RWPE2 (cell line): ENCODE measurements at regions not wholly inside any gene's neighbourhood (a gene's known extent, or its start where the extent isn't known, plus 50 kb on each side); places are given as distances from the start of the nearest gene placed in this dataset.

Experiments used
- ATAC-seq: fragments of 200-7000 bp; cut with Tn5 transposase; 3 replicates; pipeline ENCODE4 v1.9.1; 2021; ENCODE audit warnings: low read depth
- DNase-seq: peaks from one replicate; pipeline ENCODE4 v3.0.0-alpha.2; 2020; ENCODE audit warnings: low spot score
- H3K27ac ChIP-seq: fragments of 450-650 bp; 2 replicates; pipeline ENCODE4 v1.5.1; 2017; ENCODE audit warnings: mild to moderate bottlenecking; ENCODE audit not compliant: poor library complexity, severe bottlenecking
- H3K27me3 ChIP-seq: fragments of 250-450 bp; sonication (Bioruptor Pico); 2 replicates; pipeline ENCODE4 v1.5.1; 2021; ENCODE audit warnings: mild to moderate bottlenecking, moderate library complexity; ENCODE audit not compliant: insufficient read depth, poor library complexity, severe bottlenecking
- H3K36me3 ChIP-seq: fragments of 250-450 bp; sonication (Bioruptor Pico); 2 replicates; pipeline ENCODE4 v1.5.1; 2020; ENCODE audit warnings: low read depth, mild to moderate bottlenecking, moderate library complexity
- H3K4me1 ChIP-seq: fragments of 250-450 bp; sonication (Bioruptor Pico); 2 replicates; pipeline ENCODE4 v1.5.1; 2021; ENCODE audit warnings: mild to moderate bottlenecking, moderate library complexity; ENCODE audit not compliant: insufficient read depth, poor library complexity, severe bottlenecking
- H3K4me3 ChIP-seq: fragments of 250-450 bp; sonication (Bioruptor Pico); 2 replicates; pipeline ENCODE4 v1.5.1; 2021; ENCODE audit warnings: mild to moderate bottlenecking, moderate library complexity; ENCODE audit not compliant: severe bottlenecking
- H3K9me3 ChIP-seq: fragments of 250-450 bp; sonication (Bioruptor Pico); 2 replicates; pipeline ENCODE4 v1.5.1; 2021; ENCODE audit warnings: mild to moderate bottlenecking, moderate library complexity; ENCODE audit not compliant: severe bottlenecking
- TF ChIP-seq, protein P1 (sequence below): fragments of 450-650 bp; IDR thresholded peaks from one replicate; pipeline ENCODE4 v1.5.1; 2017; ENCODE audit warnings: mild to moderate bottlenecking, moderate library complexity; ENCODE audit not compliant: poor library complexity, severe bottlenecking

DNA sequence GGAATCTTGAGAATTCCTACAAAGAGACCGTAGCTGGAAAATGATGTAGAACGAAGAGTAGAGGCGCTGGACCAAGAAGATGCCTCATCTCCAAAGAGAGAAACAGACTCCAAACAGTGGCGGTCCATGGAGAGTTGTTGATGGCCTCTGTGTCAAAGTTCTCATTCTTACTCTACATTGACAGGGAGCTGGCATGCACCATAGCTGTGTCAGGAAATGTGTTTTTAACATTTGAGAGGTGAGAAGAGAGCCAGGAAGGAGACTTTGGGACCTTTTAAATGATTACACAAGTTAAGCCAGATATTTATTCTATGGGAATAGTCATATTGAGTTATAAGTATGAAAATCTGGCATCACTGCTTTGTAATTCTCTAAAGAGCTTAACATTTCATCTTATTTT, 61.5 kb upstream of the FERD3L start:
- Histone ChIP-seq H3K9me3 (no peaks in the 10 kb centered on the region), H3K4me1 (no peaks in the 10 kb centered on the region), H3K27me3 (no peaks in the 10 kb centered on the region), H3K36me3 (no peaks in the 10 kb centered on the region), H3K4me3 (no peak overlapping the region), H3K27ac (no peak overlapping the region)
- TF ChIP-seq, protein P1, sequence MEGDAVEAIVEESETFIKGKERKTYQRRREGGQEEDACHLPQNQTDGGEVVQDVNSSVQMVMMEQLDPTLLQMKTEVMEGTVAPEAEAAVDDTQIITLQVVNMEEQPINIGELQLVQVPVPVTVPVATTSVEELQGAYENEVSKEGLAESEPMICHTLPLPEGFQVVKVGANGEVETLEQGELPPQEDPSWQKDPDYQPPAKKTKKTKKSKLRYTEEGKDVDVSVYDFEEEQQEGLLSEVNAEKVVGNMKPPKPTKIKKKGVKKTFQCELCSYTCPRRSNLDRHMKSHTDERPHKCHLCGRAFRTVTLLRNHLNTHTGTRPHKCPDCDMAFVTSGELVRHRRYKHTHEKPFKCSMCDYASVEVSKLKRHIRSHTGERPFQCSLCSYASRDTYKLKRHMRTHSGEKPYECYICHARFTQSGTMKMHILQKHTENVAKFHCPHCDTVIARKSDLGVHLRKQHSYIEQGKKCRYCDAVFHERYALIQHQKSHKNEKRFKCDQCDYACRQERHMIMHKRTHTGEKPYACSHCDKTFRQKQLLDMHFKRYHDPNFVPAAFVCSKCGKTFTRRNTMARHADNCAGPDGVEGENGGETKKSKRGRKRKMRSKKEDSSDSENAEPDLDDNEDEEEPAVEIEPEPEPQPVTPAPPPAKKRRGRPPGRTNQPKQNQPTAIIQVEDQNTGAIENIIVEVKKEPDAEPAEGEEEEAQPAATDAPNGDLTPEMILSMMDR: no peak
- DNase-seq (no peak), ATAC-seq (no peak)

DNA sequence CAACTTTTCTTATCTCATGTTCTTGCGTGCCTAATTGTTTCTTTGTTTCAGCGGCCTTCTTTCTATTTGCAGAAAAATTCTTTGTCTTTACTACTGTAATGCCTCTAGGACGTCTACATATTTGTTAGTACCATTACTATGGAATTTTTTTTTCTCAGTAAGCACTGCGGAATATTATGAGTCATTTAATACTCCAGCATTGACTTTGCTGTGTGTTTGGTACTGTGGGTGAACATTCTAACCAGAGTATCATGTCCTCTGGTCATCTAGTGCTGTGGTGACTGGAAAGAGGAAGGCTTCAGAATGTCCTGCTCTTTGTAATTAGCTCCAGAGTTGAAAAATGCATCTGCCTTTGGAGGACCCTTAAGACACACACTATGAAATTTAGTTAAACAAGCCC, 58.5 kb upstream of the FERD3L start:
- DNase-seq: no peak
- no peaks in the 10 kb centered on the region for H3K27me3 ChIP-seq
- H3K36me3 ChIP-seq: no peaks in the 10 kb centered on the region
- no peaks in the 10 kb centered on the region for H3K9me3 ChIP-seq
- no peak overlapping the region for H3K4me3 ChIP-seq
- H3K4me1 ChIP-seq: no peaks in the 10 kb centered on the region
- TF ChIP-seq, protein P1: no peak
- H3K27ac ChIP-seq: no peak overlapping the region
- ATAC-seq: no peak

DNA sequence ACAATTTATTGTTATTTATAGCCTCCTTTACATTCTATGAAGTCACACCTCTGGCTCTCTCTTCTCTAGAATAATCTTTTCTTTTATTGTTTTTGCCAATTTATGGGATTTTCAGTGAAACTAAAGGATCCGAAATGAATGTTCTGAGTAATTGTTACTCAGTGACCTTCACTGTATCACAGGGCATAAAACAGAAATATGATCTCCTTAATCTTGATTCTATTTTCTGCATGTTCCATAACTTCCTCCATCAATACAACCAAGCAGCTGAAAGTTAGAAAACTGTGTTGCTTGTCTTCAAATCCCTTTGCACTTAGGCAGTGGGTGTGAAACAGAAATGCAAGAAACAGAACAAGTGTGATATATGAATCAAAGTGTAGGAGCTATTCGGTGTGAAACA, 57.4 kb upstream of the FERD3L start:
- DNase-seq: no peak
- Histone ChIP-seq H3K27me3 (no peaks in the 10 kb centered on the region), H3K27ac (no peak overlapping the region), H3K9me3 (no peaks in the 10 kb centered on the region), H3K36me3 (no peaks in the 10 kb centered on the region), H3K4me1 (no peaks in the 10 kb centered on the region), H3K4me3 (no peak overlapping the region)
- TF ChIP-seq, protein P1: no peak
- ATAC-seq: no peak
